ENCODE measurements at regions not wholly inside any gene's neighbourhood (a gene's known extent, or its start where the extent isn't known, plus 50 kb on each side); places are given as distances from the start of the nearest gene placed in this dataset.
"Not testable (repeated sequence)": the region's sequence is repeated elsewhere in the genome, so short reads cannot be mapped to it uniquely, and the experiment has no call there.

- H3K27me3 ChIP-seq (ENCODE audit: insufficient read depth, low read length); POLR2A ChIA-PET; H3K4me2 ChIP-seq (ENCODE audit: low read length); intact Hi-C loops (cut with micrococcal nuclease); ATAC-seq; DNase-seq (ENCODE audit: low read depth, low spot score); BruUV-seq (replicated peaks); H3K79me2 ChIP-seq (ENCODE audit: insufficient read depth, low read length); H3K9ac ChIP-seq (ENCODE audit: low read length); H3K9me2 ChIP-seq (ENCODE audit: insufficient read depth); H3K27ac ChIP-seq (ENCODE audit: low read depth, low read length); RAD21 ChIA-PET (ENCODE audit: low non-redundant PET in 1 of 2, low total read pairs in 2 of 2, uncharacterized antibody in 2 of 2, unreplicated experiment in 2 of 2); H2AFZ ChIP-seq (ENCODE audit: low read depth, low read length, poor library complexity, severe bottlenecking); H3K4me3 ChIP-seq (replicated peaks in 1 of 2; ENCODE audit: low read depth in 1 of 2, low read length in 2 of 2); H3K36me3 ChIP-seq (ENCODE audit: control insufficient read depth in 1 of 2, insufficient read depth in 2 of 2, low read length in 2 of 2); H3K4me1 ChIP-seq (ENCODE audit: control insufficient read depth in 1 of 2, insufficient read depth in 2 of 2, low read length in 2 of 2); CTCF ChIA-PET; H3K9me3 ChIP-seq (ENCODE audit: control insufficient read depth in 1 of 2, insufficient read depth in 1 of 2, low read depth in 1 of 2, low read length in 2 of 2); H4K20me1 ChIP-seq (ENCODE audit: insufficient read depth): not testable (repeated sequence)
Measured at GRCh38 chr9:36493564-36493963, 79.1 kb upstream of the MELK start.

- ATAC-seq: no peak
- H2AFZ ChIP-seq (ENCODE audit: low read depth, low read length, poor library complexity, severe bottlenecking): no peak overlapping the region
Measured at GRCh38 chr9:36492865-36493264, 79.8 kb upstream of the MELK start.

More at GRCh38 chr9:36492865-36493264, 79.8 kb upstream of the MELK start:
- ChIA-PET RAD21 (ENCODE audit: low non-redundant PET in 1 of 2, low total read pairs in 2 of 2, uncharacterized antibody in 2 of 2, unreplicated experiment in 2 of 2) (no interaction called here), CTCF (no interaction called here), POLR2A (no interaction called here)
- Histone ChIP-seq H3K4me3 (replicated peaks in 1 of 2; ENCODE audit: low read depth in 1 of 2, low read length in 2 of 2) (no peak overlapping the region), H3K36me3 (ENCODE audit: control insufficient read depth in 1 of 2, insufficient read depth in 2 of 2, low read length in 2 of 2) (no peaks in the 10 kb centered on the region), H3K79me2 (ENCODE audit: insufficient read depth, low read length) (no peaks in the 10 kb centered on the region), H3K9me2 (ENCODE audit: insufficient read depth) (no peaks in the 10 kb centered on the region), H3K9me3 (ENCODE audit: control insufficient read depth in 1 of 2, insufficient read depth in 1 of 2, low read depth in 1 of 2, low read length in 2 of 2) (no peaks in the 10 kb centered on the region), H4K20me1 (ENCODE audit: insufficient read depth) (no peaks in the 10 kb centered on the region), H3K4me2 (ENCODE audit: low read length) (no peak overlapping the region), H3K27me3 (ENCODE audit: insufficient read depth, low read length) (no peaks in the 10 kb centered on the region), H3K9ac (ENCODE audit: low read length) (no peak overlapping the region), H3K4me1 (ENCODE audit: control insufficient read depth in 1 of 2, insufficient read depth in 2 of 2, low read length in 2 of 2) (peaks cover 6 to 10% of the 10 kb centered on the region in 2 experiments; a peak in 3 of 4 replicates), H3K27ac (ENCODE audit: low read depth, low read length) (no peak overlapping the region)
- DNase-seq (ENCODE audit: low read depth, low spot score): no peak
- TF ChIP-seq EZH2 (IDR thresholded peaks at IDR 0.05) (no peak), SP1 (IDR thresholded peaks at IDR 0.05; ENCODE audit: low read depth) (no peak), ZNF274 (IDR thresholded peaks at IDR 0.05; ENCODE audit: low read depth, low read length) (no peak), CBX3 (IDR thresholded peaks at IDR 0.05; ENCODE audit: low read depth) (no peak), ZFX (IDR thresholded peaks at IDR 0.05) (no peak), POLR2A (IDR thresholded peaks at IDR 0.05; ENCODE audit: borderline replicate concordance, extremely low read depth, insufficient read depth, insufficient read length) (no peak), REST (IDR thresholded peaks at IDR 0.05; ENCODE audit: low read depth) (no peak), RAD21 (IDR thresholded peaks at IDR 0.05; ENCODE audit: low read depth) (no peak), EGR1 (IDR thresholded peaks at IDR 0.05; ENCODE audit: low read depth) (no peak), CTCF (IDR thresholded peaks at IDR 0.05 in 2 of 3, conservative IDR thresholded peaks at IDR 0.05 in 1 of 3; ENCODE audit: borderline replicate concordance in 1 of 3, insufficient read depth in 1 of 3, low read depth in 2 of 3, low read length in 2 of 3) (no peak)
- no TSS peak for BruUV-seq (replicated peaks)
- intact Hi-C loops (cut with micrococcal nuclease): no loop called here

Data from HCT116 (cell line).